A549 (cell line): ENCODE measurements at regions not wholly inside any gene's neighbourhood (a gene's known extent, or its start where the extent isn't known, plus 50 kb on each side); places are given as distances from the start of the nearest gene placed in this dataset.

Experiments
- CHD2 ChIP-seq: fragments of 150-350 bp; IDR thresholded peaks from 2 replicates; pipeline ENCODE4 v1.6.1; 2014; ENCODE audit warnings: low read length; ENCODE audit not compliant: partially characterized antibody
- EP300 ChIP-seq, 2 experiments: fragments of >200 bp; sonication (Bioruptor Twin); formaldehyde crosslinking; IDR thresholded peaks; 2 replicates in 1 of 2; 3 replicates in 1 of 2; pipeline ENCODE4 v1.6.1; 2016 to 2017
- POLR2A ChIP-seq: IDR thresholded peaks from 2 replicates; pipeline ENCODE4 v1.6.1; 2012; ENCODE audit warnings: mild to moderate bottlenecking, low read length
- RAD21 ChIP-seq, 2 experiments: fragments of >200 bp in 1 of 2; sonication (Bioruptor Twin) in 1 of 2; formaldehyde crosslinking in 1 of 2; IDR thresholded peaks in 1 of 2; conservative IDR thresholded peaks in 1 of 2; 2 replicates in 1 of 2; 3 replicates in 1 of 2; pipeline ENCODE4 v1.6.1; 2012 to 2018; ENCODE audit warnings: inconsistent platforms in 1 of 2
- SMC3 ChIP-seq: fragments of >200 bp; sonication (Bioruptor Twin); formaldehyde crosslinking; IDR thresholded peaks from 3 replicates; pipeline ENCODE4 v1.6.1; 2018; ENCODE audit warnings: inconsistent platforms
- TF ChIP-seq, protein P1 (sequence below): fragments of >200 bp; sonication (Bioruptor Twin); formaldehyde crosslinking; IDR thresholded peaks from 3 replicates; pipeline ENCODE4 v1.5.1; 2016
- TF ChIP-seq, protein P2 (sequence below): IDR thresholded peaks from 2 replicates; pipeline ENCODE4 v1.6.1; 2012
- TF ChIP-seq, protein P3 (sequence below): fragments of 200-600 bp; sonication (generic); IDR thresholded peaks from 2 replicates; pipeline ENCODE4 v1.6.1; 2016; ENCODE audit warnings: antibody characterized with exemption, mild to moderate bottlenecking, moderate library complexity

DNA sequence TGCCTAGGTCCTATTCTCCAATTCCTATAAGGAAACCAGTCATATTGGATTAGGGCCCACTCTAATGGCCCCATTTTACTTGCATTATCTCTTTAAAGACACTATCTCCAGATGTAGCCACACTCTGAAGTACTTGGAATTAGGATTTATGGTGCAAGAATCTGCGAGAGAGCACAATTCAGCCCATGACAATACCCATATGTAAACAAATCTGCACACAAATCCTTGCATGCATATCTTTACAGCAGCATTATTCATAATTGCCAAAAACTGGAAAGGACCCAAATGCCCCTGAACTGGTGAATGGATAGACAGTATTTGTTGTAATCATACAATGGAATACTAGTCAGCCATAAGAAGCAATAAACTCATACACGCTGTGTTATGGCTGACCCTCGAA is 229.8 kb upstream of the ADAMTS5 start:
- TF ChIP-seq, protein P1, sequence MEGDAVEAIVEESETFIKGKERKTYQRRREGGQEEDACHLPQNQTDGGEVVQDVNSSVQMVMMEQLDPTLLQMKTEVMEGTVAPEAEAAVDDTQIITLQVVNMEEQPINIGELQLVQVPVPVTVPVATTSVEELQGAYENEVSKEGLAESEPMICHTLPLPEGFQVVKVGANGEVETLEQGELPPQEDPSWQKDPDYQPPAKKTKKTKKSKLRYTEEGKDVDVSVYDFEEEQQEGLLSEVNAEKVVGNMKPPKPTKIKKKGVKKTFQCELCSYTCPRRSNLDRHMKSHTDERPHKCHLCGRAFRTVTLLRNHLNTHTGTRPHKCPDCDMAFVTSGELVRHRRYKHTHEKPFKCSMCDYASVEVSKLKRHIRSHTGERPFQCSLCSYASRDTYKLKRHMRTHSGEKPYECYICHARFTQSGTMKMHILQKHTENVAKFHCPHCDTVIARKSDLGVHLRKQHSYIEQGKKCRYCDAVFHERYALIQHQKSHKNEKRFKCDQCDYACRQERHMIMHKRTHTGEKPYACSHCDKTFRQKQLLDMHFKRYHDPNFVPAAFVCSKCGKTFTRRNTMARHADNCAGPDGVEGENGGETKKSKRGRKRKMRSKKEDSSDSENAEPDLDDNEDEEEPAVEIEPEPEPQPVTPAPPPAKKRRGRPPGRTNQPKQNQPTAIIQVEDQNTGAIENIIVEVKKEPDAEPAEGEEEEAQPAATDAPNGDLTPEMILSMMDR: no peak
- no peak for TF ChIP-seq CHD2
- TF ChIP-seq POLR2A: no peak
- TF ChIP-seq EP300 (IDR thresholded peaks at IDR 0.05): no peak
- TF ChIP-seq, protein P2, sequence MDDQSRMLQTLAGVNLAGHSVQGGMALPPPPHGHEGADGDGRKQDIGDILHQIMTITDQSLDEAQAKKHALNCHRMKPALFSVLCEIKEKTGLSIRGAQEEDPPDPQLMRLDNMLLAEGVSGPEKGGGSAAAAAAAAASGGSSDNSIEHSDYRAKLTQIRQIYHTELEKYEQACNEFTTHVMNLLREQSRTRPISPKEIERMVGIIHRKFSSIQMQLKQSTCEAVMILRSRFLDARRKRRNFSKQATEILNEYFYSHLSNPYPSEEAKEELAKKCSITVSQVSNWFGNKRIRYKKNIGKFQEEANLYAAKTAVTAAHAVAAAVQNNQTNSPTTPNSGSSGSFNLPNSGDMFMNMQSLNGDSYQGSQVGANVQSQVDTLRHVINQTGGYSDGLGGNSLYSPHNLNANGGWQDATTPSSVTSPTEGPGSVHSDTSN: no peak
- no peak for TF ChIP-seq RAD21 (conservative IDR thresholded peaks at IDR 0.05 in 1 of 2, IDR thresholded peaks at IDR 0.05 in 1 of 2)
- TF ChIP-seq SMC3: no peak
- TF ChIP-seq, protein P3, sequence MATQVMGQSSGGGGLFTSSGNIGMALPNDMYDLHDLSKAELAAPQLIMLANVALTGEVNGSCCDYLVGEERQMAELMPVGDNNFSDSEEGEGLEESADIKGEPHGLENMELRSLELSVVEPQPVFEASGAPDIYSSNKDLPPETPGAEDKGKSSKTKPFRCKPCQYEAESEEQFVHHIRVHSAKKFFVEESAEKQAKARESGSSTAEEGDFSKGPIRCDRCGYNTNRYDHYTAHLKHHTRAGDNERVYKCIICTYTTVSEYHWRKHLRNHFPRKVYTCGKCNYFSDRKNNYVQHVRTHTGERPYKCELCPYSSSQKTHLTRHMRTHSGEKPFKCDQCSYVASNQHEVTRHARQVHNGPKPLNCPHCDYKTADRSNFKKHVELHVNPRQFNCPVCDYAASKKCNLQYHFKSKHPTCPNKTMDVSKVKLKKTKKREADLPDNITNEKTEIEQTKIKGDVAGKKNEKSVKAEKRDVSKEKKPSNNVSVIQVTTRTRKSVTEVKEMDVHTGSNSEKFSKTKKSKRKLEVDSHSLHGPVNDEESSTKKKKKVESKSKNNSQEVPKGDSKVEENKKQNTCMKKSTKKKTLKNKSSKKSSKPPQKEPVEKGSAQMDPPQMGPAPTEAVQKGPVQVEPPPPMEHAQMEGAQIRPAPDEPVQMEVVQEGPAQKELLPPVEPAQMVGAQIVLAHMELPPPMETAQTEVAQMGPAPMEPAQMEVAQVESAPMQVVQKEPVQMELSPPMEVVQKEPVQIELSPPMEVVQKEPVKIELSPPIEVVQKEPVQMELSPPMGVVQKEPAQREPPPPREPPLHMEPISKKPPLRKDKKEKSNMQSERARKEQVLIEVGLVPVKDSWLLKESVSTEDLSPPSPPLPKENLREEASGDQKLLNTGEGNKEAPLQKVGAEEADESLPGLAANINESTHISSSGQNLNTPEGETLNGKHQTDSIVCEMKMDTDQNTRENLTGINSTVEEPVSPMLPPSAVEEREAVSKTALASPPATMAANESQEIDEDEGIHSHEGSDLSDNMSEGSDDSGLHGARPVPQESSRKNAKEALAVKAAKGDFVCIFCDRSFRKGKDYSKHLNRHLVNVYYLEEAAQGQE: no peak
